Sigmoid colon (tissue), 3 donors: ENCODE measurements at regions not wholly inside any gene's neighbourhood (a gene's known extent, or its start where the extent isn't known, plus 50 kb on each side); places are given as distances from the start of the nearest gene placed in this dataset.

Source experiments
- CTCF ChIP-seq, 4 experiments: fragments of 450-650 bp in 3 of 4; fragments of 200-600 bp in 1 of 4; IDR thresholded peaks; one replicate each; pipeline ENCODE4 v1.5.1; 2016 to 2019; ENCODE audit warnings: antibody characterized with exemption in 4 of 4, mild to moderate bottlenecking in 3 of 4, moderate library complexity in 2 of 4
- POLR2A ChIP-seq, 2 donors: fragments of 450-650 bp; IDR thresholded peaks; one replicate each; pipeline ENCODE4 v1.6.1; 2016; ENCODE audit warnings: antibody characterized with exemption in 2 of 2, mild to moderate bottlenecking in 2 of 2, moderate library complexity in 2 of 2

DNA sequence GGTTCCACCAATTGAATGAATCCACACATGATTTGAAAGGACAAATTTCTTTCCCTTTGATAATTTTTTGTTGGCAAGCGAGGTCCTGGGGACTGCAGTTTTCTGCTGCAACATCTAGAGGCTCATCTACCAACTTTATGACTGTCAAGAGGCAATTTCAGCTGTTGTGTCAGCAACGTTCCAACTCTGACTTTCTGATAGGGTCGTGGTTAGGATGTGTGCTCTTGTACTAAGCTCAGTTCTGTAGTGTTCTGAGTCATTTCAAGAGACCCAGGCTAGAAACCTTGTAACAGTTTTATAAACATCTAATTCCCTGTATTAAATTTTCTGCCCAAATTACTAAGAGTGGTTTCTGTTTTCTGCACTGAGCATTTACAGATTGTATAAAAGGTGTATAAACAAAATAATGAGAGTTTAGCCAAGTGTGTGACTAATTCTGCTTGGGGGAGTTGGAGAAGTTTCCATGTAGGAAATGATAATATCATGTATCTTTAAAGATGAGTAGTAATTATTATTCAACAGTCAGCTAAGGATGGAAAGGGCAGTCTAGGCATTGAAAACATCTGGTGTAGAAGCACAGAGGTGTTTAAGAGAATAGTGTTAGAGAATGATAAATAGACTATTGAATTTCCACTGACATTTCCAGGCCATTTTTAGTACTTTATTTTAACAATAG, 72.2 kb downstream of the RBMXL2 start:
- TF ChIP-seq CTCF (IDR thresholded peaks at IDR 0.05): no peak
- TF ChIP-seq POLR2A (IDR thresholded peaks at IDR 0.05): no peak
